Heart left ventricle (tissue), 13 donors: ENCODE measurements at regions not wholly inside any gene's neighbourhood (a gene's known extent, or its start where the extent isn't known, plus 50 kb on each side); places are given as distances from the start of the nearest gene placed in this dataset.

Source experiments
- POLR2A ChIP-seq, 2 donors: fragments of 450-650 bp; IDR thresholded peaks; one replicate each; pipeline ENCODE4 v1.6.1; 2017; ENCODE audit warnings: antibody characterized with exemption in 2 of 2, mild to moderate bottlenecking in 2 of 2, moderate library complexity in 2 of 2
- TF ChIP-seq, protein P1 (sequence below), 12 donors: fragments of 200-600 bp; sonication (generic) in 4 of 12; IDR thresholded peaks; one replicate each; pipeline versions ENCODE4 v1.5.0 to v1.8.0; 2018 to 2022; ENCODE audit warnings: antibody characterized with exemption in 12 of 12, mild to moderate bottlenecking in 5 of 12
- donor health status: ischemic (EF 13 %, LVEDD 7.1; RV severe dilation, severe dysfunction).
- donor health status: DM: no; HTN: yes; CAD: no.
- donor health status: DM: no; HTN: no; CAD: no.
- donor health status: ischemic (EF 25% LVEDD 6.9; RV normal size, moderate dysfunction).
- donor health status: ischemic (EF 25% LVEDD 5.7; RV mildly dilated, moderate dysfunction).
- donor health status: ischemic (EF 35%, LVEDD 5.7; RV mildly dilated, moderate dysfunction).
- donor health status: nonischemic (EF 11% LVEDD 7.7; RV severe dilation, severe dysfunction).
- donor health status: DM: yes; HTN: yes; CAD: no.
- donor health status: PGD.
- donor health status: ischemic (EF 29% LVEDD 5.4; RV normal size, mild dysfunction).
- donor health status: nonischemic (EF 23%, LVEDD 6.1; RV moderate dilation, normal function).

- TF ChIP-seq, protein P1, sequence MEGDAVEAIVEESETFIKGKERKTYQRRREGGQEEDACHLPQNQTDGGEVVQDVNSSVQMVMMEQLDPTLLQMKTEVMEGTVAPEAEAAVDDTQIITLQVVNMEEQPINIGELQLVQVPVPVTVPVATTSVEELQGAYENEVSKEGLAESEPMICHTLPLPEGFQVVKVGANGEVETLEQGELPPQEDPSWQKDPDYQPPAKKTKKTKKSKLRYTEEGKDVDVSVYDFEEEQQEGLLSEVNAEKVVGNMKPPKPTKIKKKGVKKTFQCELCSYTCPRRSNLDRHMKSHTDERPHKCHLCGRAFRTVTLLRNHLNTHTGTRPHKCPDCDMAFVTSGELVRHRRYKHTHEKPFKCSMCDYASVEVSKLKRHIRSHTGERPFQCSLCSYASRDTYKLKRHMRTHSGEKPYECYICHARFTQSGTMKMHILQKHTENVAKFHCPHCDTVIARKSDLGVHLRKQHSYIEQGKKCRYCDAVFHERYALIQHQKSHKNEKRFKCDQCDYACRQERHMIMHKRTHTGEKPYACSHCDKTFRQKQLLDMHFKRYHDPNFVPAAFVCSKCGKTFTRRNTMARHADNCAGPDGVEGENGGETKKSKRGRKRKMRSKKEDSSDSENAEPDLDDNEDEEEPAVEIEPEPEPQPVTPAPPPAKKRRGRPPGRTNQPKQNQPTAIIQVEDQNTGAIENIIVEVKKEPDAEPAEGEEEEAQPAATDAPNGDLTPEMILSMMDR (IDR thresholded peaks at IDR 0.05): no peak
- TF ChIP-seq POLR2A (IDR thresholded peaks at IDR 0.05): no peak
Measured at GRCh38 chr5:171593401-171593800, 174.0 kb downstream of the FGF18 start.
